MM.1S (cell line): ENCODE measurements at regions not wholly inside any gene's neighbourhood (a gene's known extent, or its start where the extent isn't known, plus 50 kb on each side); places are given as distances from the start of the nearest gene placed in this dataset.

Experiments
- DNase-seq: peaks from one replicate; pipeline ENCODE4 v3.0.0-alpha.2; 2015
- H2AFZ ChIP-seq: fragments of 300-600 bp; sonication (generic); 2 replicates; pipeline ENCODE4 v1.6.0; 2016; ENCODE audit warnings: antibody characterized with exemption, low read length
- H3F3A ChIP-seq: fragments of 300-600 bp; sonication (generic); 2 replicates; pipeline ENCODE4 v1.6.1; 2016; ENCODE audit warnings: mild to moderate bottlenecking, antibody characterized with exemption, low read length, moderate library complexity, mixed read lengths; ENCODE audit not compliant: insufficient read depth
- H3K27ac ChIP-seq: fragments of 300-600 bp; sonication (generic); 2 replicates; pipeline ENCODE4 v1.5.1; 2016; ENCODE audit warnings: mild to moderate bottlenecking, low read length
- H3K27me3 ChIP-seq: fragments of 300-600 bp; sonication (generic); replicated peaks from 2 replicates; pipeline ENCODE4 v1.6.0; 2016; ENCODE audit warnings: low read length; ENCODE audit not compliant: insufficient read depth
- H3K36me3 ChIP-seq: fragments of 300-600 bp; sonication (generic); replicated peaks from 2 replicates; pipeline ENCODE4 v1.6.1; 2016; ENCODE audit warnings: mild to moderate bottlenecking, low read length, mixed read lengths; ENCODE audit not compliant: insufficient read depth
- H3K4me1 ChIP-seq: fragments of 300-600 bp; sonication (generic); 2 replicates; pipeline ENCODE4 v1.6.1; 2016; ENCODE audit warnings: low read length, mixed read lengths
- H3K4me2 ChIP-seq: fragments of 300-600 bp; sonication (generic); 2 replicates; pipeline ENCODE4 v1.6.0; 2016; ENCODE audit warnings: low read depth, low read length
- H3K4me3 ChIP-seq: fragments of 300-600 bp; sonication (generic); 2 replicates; pipeline ENCODE4 v1.5.1; 2016; ENCODE audit warnings: low read length, mixed read lengths
- H3K79me2 ChIP-seq: fragments of 300-600 bp; sonication (generic); 2 replicates; pipeline ENCODE4 v1.6.1; 2016; ENCODE audit warnings: mixed run types, low read length, mixed read lengths
- H3K9ac ChIP-seq: fragments of 300-600 bp; sonication (generic); 2 replicates; pipeline ENCODE4 v1.6.1; 2016; ENCODE audit warnings: low read length, mixed read lengths
- H3K9me2 ChIP-seq: fragments of 300-600 bp; sonication (generic); replicated peaks from 2 replicates; pipeline ENCODE4 v1.6.1; 2016; ENCODE audit warnings: mild to moderate bottlenecking, low read length, mixed read lengths; ENCODE audit not compliant: insufficient read depth
- H3K9me3 ChIP-seq: fragments of 300-600 bp; sonication (generic); replicated peaks from 2 replicates; pipeline ENCODE4 v1.6.1; 2016; ENCODE audit warnings: mild to moderate bottlenecking, low read length, mixed read lengths; ENCODE audit not compliant: insufficient read depth
- H4K20me1 ChIP-seq: fragments of 300-600 bp; sonication (generic); 2 replicates; pipeline ENCODE4 v1.6.1; 2016; ENCODE audit warnings: mild to moderate bottlenecking, low read length, moderate library complexity, mixed read lengths; ENCODE audit not compliant: insufficient read depth
- CTCF ChIP-seq: fragments of 300-600 bp; sonication (generic); IDR thresholded peaks from 2 replicates; pipeline ENCODE4 v1.5.1; 2016; ENCODE audit warnings: antibody characterized with exemption, low read length, mixed read lengths
- EZH2 ChIP-seq: fragments of 300-600 bp; sonication (generic); optimal IDR thresholded peaks from 2 replicates; pipeline ENCODE3; 2017; ENCODE audit warnings: low read depth, mild to moderate bottlenecking, antibody characterized with exemption, low read length, mixed read lengths
- EZH2phosphoT487 ChIP-seq: fragments of 300-600 bp; sonication (generic); IDR thresholded peaks from 2 replicates; pipeline ENCODE4 v1.6.1; 2018; ENCODE audit warnings: antibody characterized with exemption, low read length

GRCh38 chr17:54237911-54238515 lies 415.3 kb downstream of the KIF2B start:
- H4K20me1 ChIP-seq = no peaks in the 10 kb centered on the region
- DNase-seq = no peak
- no peaks in the 10 kb centered on the region for H3F3A ChIP-seq
- TF ChIP-seq EZH2 = no peak
- TF ChIP-seq CTCF = no peak
- no peak for TF ChIP-seq EZH2phosphoT487
- H3K9ac ChIP-seq = no peak overlapping the region
- H3K4me2 ChIP-seq = no peak overlapping the region
- H3K27me3 ChIP-seq = no peaks in the 10 kb centered on the region
- no peaks in the 10 kb centered on the region for H3K9me3 ChIP-seq
- H3K9me2 ChIP-seq = no peaks in the 10 kb centered on the region
- H3K27ac ChIP-seq = no peak overlapping the region
- H3K79me2 ChIP-seq = no peaks in the 10 kb centered on the region
- H3K36me3 ChIP-seq = no peaks in the 10 kb centered on the region
- no peak overlapping the region for H3K4me3 ChIP-seq
- no peak overlapping the region for H2AFZ ChIP-seq
- no peaks in the 10 kb centered on the region for H3K4me1 ChIP-seq

GRCh38 chr17:54239291-54239690 lies 416.6 kb downstream of the KIF2B start:
- H3K4me1 ChIP-seq = no peaks in the 10 kb centered on the region
- H3K36me3 ChIP-seq = no peaks in the 10 kb centered on the region
- H3K4me3 ChIP-seq = no peak overlapping the region
- no peaks in the 10 kb centered on the region for H3K9me2 ChIP-seq
- H3K27me3 ChIP-seq = no peaks in the 10 kb centered on the region
- no peaks in the 10 kb centered on the region for H4K20me1 ChIP-seq
- no peak overlapping the region for H2AFZ ChIP-seq
- H3K27ac ChIP-seq = no peak overlapping the region
- no peaks in the 10 kb centered on the region for H3K9me3 ChIP-seq
- DNase-seq = no peak
- no peak overlapping the region for H3K9ac ChIP-seq
- no peak overlapping the region for H3K4me2 ChIP-seq
- H3K79me2 ChIP-seq = no peaks in the 10 kb centered on the region
- no peaks in the 10 kb centered on the region for H3F3A ChIP-seq
- TF ChIP-seq EZH2phosphoT487 (no peak), CTCF (no peak)

- Histone ChIP-seq H3K27me3 (no peaks in the 10 kb centered on the region), H2AFZ (no peak overlapping the region), H3K27ac (no peak overlapping the region)
Observed at GRCh38 chr17:54255696-54256095, 433.0 kb downstream of the KIF2B start.

GRCh38 chr17:54256401-54256929 lies 433.7 kb downstream of the KIF2B start:
- H3K79me2 ChIP-seq = no peaks in the 10 kb centered on the region
- no peaks in the 10 kb centered on the region for H3K36me3 ChIP-seq
- no peaks in the 10 kb centered on the region for H3K4me1 ChIP-seq
- no peak overlapping the region for H3K4me2 ChIP-seq
- no peak overlapping the region for H3K27ac ChIP-seq
- no peak for DNase-seq
- no peak overlapping the region for H3K4me3 ChIP-seq
- H3F3A ChIP-seq = no peaks in the 10 kb centered on the region
- no peak overlapping the region for H3K9ac ChIP-seq
- H4K20me1 ChIP-seq = no peaks in the 10 kb centered on the region
- TF ChIP-seq EZH2phosphoT487 (no peak), CTCF (no peak), EZH2 (no peak)
- H3K27me3 ChIP-seq = no peaks in the 10 kb centered on the region
- no peaks in the 10 kb centered on the region for H3K9me3 ChIP-seq
- no peak overlapping the region for H2AFZ ChIP-seq
- no peaks in the 10 kb centered on the region for H3K9me2 ChIP-seq

More at GRCh38 chr17:54255696-54256095, 433.0 kb downstream of the KIF2B start:
- Histone ChIP-seq H4K20me1 (no peaks in the 10 kb centered on the region), H3K4me3 (no peak overlapping the region), H3K79me2 (no peaks in the 10 kb centered on the region), H3K4me2 (no peak overlapping the region), H3K4me1 (no peaks in the 10 kb centered on the region), H3K9ac (no peak overlapping the region), H3K9me3 (no peaks in the 10 kb centered on the region), H3K9me2 (no peaks in the 10 kb centered on the region), H3F3A (no peaks in the 10 kb centered on the region), H3K36me3 (no peaks in the 10 kb centered on the region)
- no peak for DNase-seq
- no peak for TF ChIP-seq EZH2phosphoT487
